Thymus (tissue), 11 donors: ENCODE measurements at regions not wholly inside any gene's neighbourhood (a gene's known extent, or its start where the extent isn't known, plus 50 kb on each side); places are given as distances from the start of the nearest gene placed in this dataset.
A peak's percentile ranks its signal among the peaks of the same experiment; 100 is the strongest.

Experiments
- DNase-seq, 9 donors: peaks; one replicate each; pipeline ENCODE4 v3.0.0-alpha.2; 2013; ENCODE audit warnings: low spot score in 9 of 9, low read depth in 6 of 9, missing footprints in 1 of 9
- H3K27ac ChIP-seq, 2 donors: one replicate each; pipeline ENCODE4 v1.5.1; 2013; ENCODE audit warnings: control low read depth in 1 of 2, low read depth in 1 of 2, low read length in 1 of 2, mild to moderate bottlenecking in 1 of 2, moderate library complexity in 1 of 2
- H3K27me3 ChIP-seq, 2 donors: one replicate each; pipeline ENCODE4 v1.5.1; 2013; ENCODE audit warnings: low read length in 1 of 2; ENCODE audit not compliant: control insufficient read depth in 2 of 2, insufficient read depth in 1 of 2
- H3K36me3 ChIP-seq, 2 donors: one replicate each; pipeline ENCODE4 v1.5.1; 2013; ENCODE audit warnings: low read length in 1 of 2, mild to moderate bottlenecking in 1 of 2, moderate library complexity in 1 of 2; ENCODE audit not compliant: control insufficient read depth in 2 of 2, insufficient read depth in 2 of 2
- H3K4me1 ChIP-seq, 2 donors: one replicate each; pipeline ENCODE4 v1.5.1; 2013; ENCODE audit warnings: low read length in 2 of 2; ENCODE audit not compliant: control insufficient read depth in 2 of 2, insufficient read depth in 2 of 2
- H3K4me3 ChIP-seq, 2 donors: one replicate each; pipeline ENCODE4 v1.5.1; 2013; ENCODE audit warnings: low read length in 2 of 2, control low read depth in 1 of 2, mild to moderate bottlenecking in 1 of 2
- H3K9me3 ChIP-seq, 2 donors: one replicate each; pipeline ENCODE4 v1.5.1; 2013; ENCODE audit warnings: low read length in 1 of 2, mild to moderate bottlenecking in 1 of 2; ENCODE audit not compliant: control insufficient read depth in 2 of 2, insufficient read depth in 1 of 2
- WGBS: extraction: QIAGEN DNeasy Blood & Tissue Kit; methylation state at CpG from one replicate; pipeline ENCODE4 v1.1.7; 2013; 5-methylcytosine and 5-hydroxymethylcytosine counted together
- donor health status: healthy.

DNA sequence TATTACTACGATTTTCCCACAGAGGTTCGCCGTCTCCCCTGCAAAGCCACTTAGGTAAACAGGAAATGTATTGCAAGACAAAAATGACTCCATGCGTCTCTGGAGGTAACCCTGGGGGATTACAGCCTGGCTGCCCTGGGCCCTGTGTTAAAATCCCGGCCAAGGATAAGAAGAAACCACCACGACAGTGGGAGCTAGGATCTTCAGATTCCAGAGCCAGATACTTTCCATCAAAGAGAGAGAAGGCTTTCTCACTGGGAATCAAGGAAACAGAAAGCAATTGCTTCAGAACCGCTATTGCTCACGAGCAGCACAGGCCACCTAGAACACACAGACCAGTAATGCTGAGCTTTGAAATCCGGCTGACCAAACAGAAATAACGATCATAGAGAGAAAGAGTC is 97.9 kb upstream of the ZNF516 start:
- no peaks in the 10 kb centered on the region for H3K36me3 ChIP-seq
- no peak for DNase-seq
- peaks cover 0 to 6% of the 10 kb centered on the region in 2 donors for H3K27me3 ChIP-seq
- no peak overlapping the region for H3K4me3 ChIP-seq
- peaks cover 0 to 8% of the 10 kb centered on the region in 2 donors for H3K4me1 ChIP-seq
- no peak overlapping the region for H3K27ac ChIP-seq
- H3K9me3 ChIP-seq: no peaks in the 10 kb centered on the region
- 74% methylated on average over 10 of the region's 10 CpGs for WGBS

DNA sequence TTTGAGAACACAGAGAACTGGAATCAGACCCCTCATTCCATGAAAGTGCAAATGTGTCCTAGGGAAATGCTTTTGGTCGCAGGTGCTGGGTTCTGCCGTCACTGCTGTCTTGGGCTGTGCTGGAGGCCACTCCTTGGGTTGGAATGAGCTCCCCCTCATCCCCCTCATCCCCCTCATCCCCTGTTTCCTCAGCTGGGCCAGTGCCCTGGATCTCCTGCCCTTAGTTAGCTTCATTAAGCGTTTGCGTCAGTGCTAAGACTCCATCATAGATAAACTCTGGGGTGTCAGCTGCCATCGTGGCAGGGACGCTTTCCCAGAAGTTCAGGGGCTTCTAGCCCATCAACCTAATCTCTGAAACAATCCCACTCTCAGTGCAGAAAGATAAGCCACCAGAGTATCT is 97.1 kb upstream of the ZNF516 start:
- Histone ChIP-seq H3K36me3 (no peaks in the 10 kb centered on the region), H3K27ac (no peak overlapping the region), H3K9me3 (no peaks in the 10 kb centered on the region), H3K27me3 (peaks cover 0 to 6% of the 10 kb centered on the region in 2 donors), H3K4me3 (no peak overlapping the region), H3K4me1 (peaks cover 0 to 8% of the 10 kb centered on the region in 2 donors)
- DNase-seq: no peak
- WGBS: 97% methylated on average over 6 of the region's 6 CpGs

DNA sequence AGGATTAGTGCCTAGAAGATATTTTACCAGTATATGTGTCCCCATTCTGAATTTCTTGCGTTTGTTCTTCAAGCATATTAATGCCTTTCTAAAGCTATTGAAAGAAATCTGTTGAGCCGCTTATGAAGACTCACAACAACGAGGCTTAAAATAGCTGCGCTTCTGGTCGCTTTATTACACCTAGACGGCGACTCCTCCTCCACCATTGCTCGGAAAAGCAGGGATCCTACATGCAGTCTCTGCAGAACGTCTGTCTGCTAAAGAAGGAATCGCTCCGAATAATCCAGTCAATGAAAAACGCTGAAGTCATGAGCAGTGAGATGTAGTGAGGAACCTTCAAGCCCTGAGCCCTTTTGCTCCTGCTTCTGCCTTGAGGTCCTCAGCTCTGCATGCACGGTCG is 94.8 kb upstream of the ZNF516 start:
- 94% methylated on average over 14 of the region's 14 CpGs for WGBS
- Histone ChIP-seq H3K27ac (no peak overlapping the region), H3K36me3 (no peaks in the 10 kb centered on the region), H3K4me3 (no peak overlapping the region), H3K27me3 (peaks cover under 1 to 6% of the 10 kb centered on the region in 2 donors), H3K4me1 (peaks cover 0 to 8% of the 10 kb centered on the region in 2 donors), H3K9me3 (no peaks in the 10 kb centered on the region)
- no peak for DNase-seq

DNA sequence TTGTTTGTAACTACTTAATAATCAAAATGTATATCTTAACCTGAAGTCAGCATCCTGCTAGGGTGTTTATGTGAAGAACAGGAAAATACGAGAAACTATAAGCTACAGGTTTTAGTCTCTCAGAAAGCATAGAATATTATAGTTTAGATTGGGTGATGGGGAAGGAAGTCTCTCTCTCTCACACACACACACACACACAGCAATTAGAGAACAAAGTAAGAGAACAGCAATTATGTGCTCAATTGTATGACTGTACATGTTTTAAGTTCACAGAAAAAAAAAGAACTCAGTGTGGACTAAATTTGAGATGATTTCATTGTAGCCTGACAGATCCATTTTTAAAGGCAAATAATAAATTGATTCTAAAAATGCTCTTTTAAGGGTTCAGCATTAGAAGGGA is 94.3 kb upstream of the ZNF516 start:
- Histone ChIP-seq H3K27me3 (peaks cover 2 to 6% of the 10 kb centered on the region in 2 donors), H3K4me3 (no peak overlapping the region), H3K27ac (no peak overlapping the region), H3K9me3 (no peaks in the 10 kb centered on the region), H3K36me3 (no peaks in the 10 kb centered on the region), H3K4me1 (peaks cover 0 to 8% of the 10 kb centered on the region in 2 donors)
- WGBS: 4% methylated on average over 1 of the region's 1 CpG
- no peak for DNase-seq

DNA sequence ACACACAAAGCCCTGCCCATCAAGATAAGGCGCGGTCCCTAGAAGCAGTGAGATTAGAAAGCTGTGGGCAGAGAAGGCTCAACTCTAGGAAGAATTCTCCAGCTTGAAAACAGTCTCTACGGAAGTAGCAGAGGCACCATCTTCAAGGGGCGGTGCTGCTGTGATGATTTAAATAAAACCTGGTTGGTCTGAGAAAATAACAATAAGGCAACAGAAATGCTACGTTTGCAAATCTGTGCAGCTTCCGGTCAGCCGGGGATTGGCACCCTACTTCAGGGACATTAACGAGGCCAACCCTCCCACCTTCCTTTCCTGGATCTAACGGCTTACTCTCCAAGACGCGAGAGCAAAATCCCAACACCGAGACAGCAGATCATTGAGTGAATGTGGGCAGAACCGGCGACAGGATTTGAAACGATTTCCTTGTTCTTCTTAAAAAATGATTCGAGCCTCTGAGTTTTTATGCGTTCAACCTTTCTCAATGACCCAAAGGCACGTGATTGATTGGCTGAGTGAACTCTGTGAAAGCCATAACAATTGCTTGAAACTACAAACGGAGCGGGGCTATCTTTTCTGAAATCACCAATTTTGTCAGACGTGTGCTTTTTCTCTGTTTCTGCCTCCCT is 93.7 kb upstream of the ZNF516 start:
- WGBS: 34% methylated on average over 21 of the region's 21 CpGs
- H3K27ac ChIP-seq: no peak overlapping the region
- peak overlapping the region in 1 of 2 donors; percentile 36 for H3K4me3 ChIP-seq
- DNase-seq: peak in 1 of 9 donors; percentile 13
- H3K4me1 ChIP-seq: peaks cover 0 to 8% of the 10 kb centered on the region in 2 donors
- no peaks in the 10 kb centered on the region for H3K9me3 ChIP-seq
- no peaks in the 10 kb centered on the region for H3K36me3 ChIP-seq
- H3K27me3 ChIP-seq: peaks cover 2 to 6% of the 10 kb centered on the region in 2 donors

DNA sequence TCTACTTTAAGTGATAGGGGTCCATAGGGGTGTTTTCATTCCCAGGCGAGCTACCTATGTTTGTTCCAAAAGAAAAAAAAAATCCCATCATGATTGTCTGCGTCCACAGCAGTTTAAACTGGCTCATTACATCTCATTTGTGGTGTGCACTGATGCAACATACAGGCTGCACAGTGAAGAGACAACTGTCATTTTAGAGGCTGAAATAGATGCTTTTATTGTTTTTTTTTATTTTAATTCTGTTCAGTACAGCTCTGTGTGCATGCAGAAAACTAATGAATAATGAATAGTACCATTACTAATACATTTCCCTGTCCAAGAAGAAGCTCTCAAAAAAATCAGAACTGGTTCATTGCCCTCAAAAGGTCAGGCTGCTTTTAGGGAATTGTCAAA is 92.8 kb upstream of the ZNF516 start:
- Histone ChIP-seq H3K27me3 (peaks cover 2 to 6% of the 10 kb centered on the region in 2 donors), H3K27ac (no peak overlapping the region), H3K36me3 (no peaks in the 10 kb centered on the region), H3K4me3 (no peak overlapping the region), H3K4me1 (peaks cover 0 to 8% of the 10 kb centered on the region in 2 donors), H3K9me3 (no peaks in the 10 kb centered on the region)
- 95% methylated on average over 2 of the region's 2 CpGs for WGBS
- DNase-seq: no peak

DNA sequence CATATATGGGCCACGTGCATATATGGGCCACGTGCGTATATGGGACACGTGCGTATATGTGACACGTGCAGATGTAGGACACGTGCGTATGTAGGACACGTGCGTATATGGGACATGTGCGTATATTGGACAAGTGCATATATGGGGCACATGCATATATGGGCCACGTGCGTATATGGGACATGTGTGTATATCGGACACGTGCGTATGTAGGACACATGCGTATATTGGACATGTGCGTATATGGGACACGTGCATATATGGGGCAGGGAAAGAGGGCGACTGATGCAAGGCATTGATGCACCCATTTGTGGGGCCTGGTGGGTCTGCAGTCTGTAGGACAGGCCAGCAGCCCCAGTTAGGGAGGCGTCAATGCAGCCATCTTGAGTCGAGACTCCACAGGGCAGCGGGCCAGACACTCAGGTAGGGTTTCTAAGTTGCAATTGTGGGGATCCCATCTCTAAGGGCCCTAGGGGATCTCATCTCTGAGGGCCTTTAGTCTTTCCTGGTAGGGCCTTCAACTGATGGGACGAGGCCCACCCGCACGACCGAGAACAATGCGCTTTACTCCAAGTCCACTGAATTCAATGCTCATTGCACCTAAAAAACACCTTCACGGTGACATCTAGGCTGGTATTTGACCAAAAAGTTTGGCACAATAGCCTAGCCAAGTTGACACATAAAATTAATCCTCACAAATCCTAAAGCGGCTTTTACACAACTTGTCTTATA is 92.3 kb upstream of the ZNF516 start:
- no peak for DNase-seq
- no peaks in the 10 kb centered on the region for H3K36me3 ChIP-seq
- no peaks in the 10 kb centered on the region for H3K9me3 ChIP-seq
- peaks cover 0 to 8% of the 10 kb centered on the region in 2 donors for H3K4me1 ChIP-seq
- H3K4me3 ChIP-seq: no peak overlapping the region
- H3K27ac ChIP-seq: no peak overlapping the region
- WGBS: 98% methylated on average over 30 of the region's 30 CpGs
- H3K27me3 ChIP-seq: peaks cover 2 to 6% of the 10 kb centered on the region in 2 donors

DNA sequence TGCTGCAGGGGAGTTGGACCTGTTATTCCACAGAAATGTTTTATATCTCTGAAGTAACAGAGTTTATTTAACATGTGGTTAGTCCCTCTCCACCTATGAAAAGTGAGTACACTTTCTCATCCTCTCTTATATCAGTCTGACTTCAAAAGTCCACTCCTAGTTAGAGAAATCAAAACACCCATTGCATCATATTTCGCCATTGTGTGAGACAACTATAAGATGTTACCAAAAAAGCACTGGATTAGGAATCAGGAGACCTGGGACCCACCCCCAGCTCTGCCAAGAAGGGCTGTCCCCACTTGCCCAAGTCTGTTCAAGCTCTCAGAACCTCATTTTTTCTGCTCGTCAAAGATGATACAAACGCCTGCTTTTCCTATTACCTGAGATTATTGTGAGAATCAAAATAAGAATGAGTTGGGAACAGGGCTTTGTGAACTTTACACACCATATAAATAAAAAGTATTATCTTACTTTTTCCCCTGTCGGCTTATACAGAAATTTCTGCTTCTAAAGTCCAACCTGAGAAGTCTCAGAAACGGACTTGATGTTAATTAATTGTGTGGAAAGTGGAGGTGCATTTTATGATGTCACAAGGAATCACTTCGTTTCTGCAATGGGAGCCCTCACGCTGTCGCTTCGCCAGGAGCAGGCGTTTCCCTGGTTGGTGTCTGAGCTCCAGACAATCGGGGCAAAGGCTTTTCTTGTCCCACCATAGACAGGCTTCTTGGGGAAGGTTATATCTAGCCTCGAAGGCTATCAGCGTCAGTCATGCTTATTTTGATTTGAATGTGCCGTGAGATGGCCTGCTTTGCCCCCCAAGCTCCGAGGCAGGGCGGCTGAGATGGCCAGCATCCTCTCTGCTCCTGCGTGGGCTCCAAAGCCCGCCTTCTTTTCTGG is 89.6 kb upstream of the ZNF516 start:
- no peak overlapping the region for H3K27ac ChIP-seq
- H3K4me3 ChIP-seq: no peak overlapping the region
- no peak for DNase-seq
- H3K9me3 ChIP-seq: no peaks in the 10 kb centered on the region
- H3K4me1 ChIP-seq: peaks cover 0 to 8% of the 10 kb centered on the region in 2 donors
- 86% methylated on average over 18 of the region's 18 CpGs for WGBS
- H3K27me3 ChIP-seq: peaks cover 2 to 10% of the 10 kb centered on the region in 2 donors
- no peaks in the 10 kb centered on the region for H3K36me3 ChIP-seq

DNA sequence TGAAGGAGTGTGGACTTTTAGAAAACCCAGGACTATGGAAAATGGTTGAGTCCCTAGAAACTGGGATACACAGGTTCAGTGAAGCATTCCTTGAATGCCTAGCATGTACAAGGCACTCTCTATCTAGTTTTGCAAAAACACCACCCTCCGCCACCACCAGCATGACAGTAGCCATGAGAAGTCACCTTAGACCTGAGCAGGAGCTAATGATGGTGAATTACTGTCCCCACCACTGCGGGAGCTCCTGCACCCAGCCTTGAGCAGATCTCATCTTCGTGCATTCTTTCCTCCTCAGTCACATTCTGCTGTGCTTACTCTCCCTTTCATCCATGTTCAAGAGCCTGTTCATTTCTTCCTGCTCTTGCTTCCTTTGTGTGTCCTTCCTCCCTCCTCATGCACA is 86.2 kb upstream of the ZNF516 start:
- H3K36me3 ChIP-seq: no peaks in the 10 kb centered on the region
- peaks cover 2 to 28% of the 10 kb centered on the region in 2 donors for H3K27me3 ChIP-seq
- H3K4me1 ChIP-seq: peaks cover 0 to 4% of the 10 kb centered on the region in 2 donors
- peaks cover 0 to 4% of the 10 kb centered on the region in 2 donors for H3K9me3 ChIP-seq
- 90% methylated on average over 3 of the region's 3 CpGs for WGBS
- no peak overlapping the region for H3K4me3 ChIP-seq
- no peak for DNase-seq
- no peak overlapping the region for H3K27ac ChIP-seq
